ENCODE measurements at regions not wholly inside any gene's neighbourhood (a gene's known extent, or its start where the extent isn't known, plus 50 kb on each side); places are given as distances from the start of the nearest gene placed in this dataset.
"Not testable (repeated sequence)": the region's sequence is repeated elsewhere in the genome, so short reads cannot be mapped to it uniquely, and the experiment has no call there.

- DNase-seq: no peak
Observed at GRCh38 chr4:120636120-120636630, 286.4 kb downstream of the PRDM5 start.

GRCh38 chr4:120633810-120634209 is 288.7 kb downstream of the PRDM5 start:
- DNase-seq: no peak

GRCh38 chr4:120630427-120630826 is 292.1 kb downstream of the PRDM5 start:
- DNase-seq: no peak

- DNase-seq: no peak
Observed at GRCh38 chr4:120629546-120630108, 292.9 kb downstream of the PRDM5 start.

GRCh38 chr4:120622601-120623000 is 299.9 kb downstream of the PRDM5 start:
- no peak for DNase-seq

- DNase-seq: no peak
Observed at GRCh38 chr4:120617171-120617570, 305.4 kb downstream of the PRDM5 start.

- DNase-seq: no peak
Observed at GRCh38 chr4:120616041-120616440, 306.5 kb downstream of the PRDM5 start.

GRCh38 chr4:120613778-120614177 is 308.7 kb downstream of the PRDM5 start:
- no peak for DNase-seq

GRCh38 chr4:120611092-120611491 is 311.4 kb downstream of the PRDM5 start:
- no peak for DNase-seq

GRCh38 chr4:120591038-120591437 is 331.5 kb downstream of the PRDM5 start:
- DNase-seq: no peak

GRCh38 chr4:120589787-120590186 is 332.7 kb downstream of the PRDM5 start:
- DNase-seq: no peak

- DNase-seq: peak; percentile 38
Observed at GRCh38 chr4:120568731-120569130, 353.8 kb downstream of the PRDM5 start.

GRCh38 chr4:120561648-120562047 is 360.9 kb downstream of the PRDM5 start:
- DNase-seq: no peak

GRCh38 chr4:120557372-120557771 is 365.2 kb downstream of the PRDM5 start:
- no peak for DNase-seq

GRCh38 chr4:120555058-120555457 is 367.5 kb downstream of the PRDM5 start:
- no peak for DNase-seq

- no peak for DNase-seq
Observed at GRCh38 chr4:120554086-120554485, 368.4 kb downstream of the PRDM5 start.

GRCh38 chr4:120550624-120551220 is 371.8 kb downstream of the PRDM5 start:
- DNase-seq: not testable (repeated sequence)

- DNase-seq: no peak
Observed at GRCh38 chr4:120549011-120549570, 373.4 kb downstream of the PRDM5 start.

GRCh38 chr4:120545391-120545790 is 377.1 kb downstream of the PRDM5 start:
- DNase-seq: no peak

GRCh38 chr4:120544838-120545237 is 377.7 kb downstream of the PRDM5 start:
- no peak for DNase-seq

GRCh38 chr4:120540625-120541024 is 381.9 kb downstream of the PRDM5 start:
- DNase-seq: no peak

GRCh38 chr4:120536884-120537283 is 385.6 kb downstream of the PRDM5 start:
- no peak for DNase-seq

GRCh38 chr4:120528428-120528827 is 394.1 kb downstream of the PRDM5 start:
- no peak for DNase-seq

GRCh38 chr4:120526033-120526432 is 396.5 kb downstream of the PRDM5 start:
- no peak for DNase-seq

GRCh38 chr4:120525106-120525505 is 397.4 kb downstream of the PRDM5 start:
- DNase-seq: no peak

Measured in SHP77 treated with DMSO at 0.1 percent for 48 hours (cell line).